Testis (tissue), 2 donors: ENCODE measurements at regions not wholly inside any gene's neighbourhood (a gene's known extent, or its start where the extent isn't known, plus 50 kb on each side); places are given as distances from the start of the nearest gene placed in this dataset.

Source experiments
- DNase-seq: peaks from one replicate; pipeline ENCODE4 v3.0.0-alpha.2; 2019
- H3K27ac ChIP-seq, 2 donors: fragments of 200-600 bp; sonication (generic); one replicate each; pipeline ENCODE4 v1.5.1; 2019
- H3K27me3 ChIP-seq: fragments of 200-600 bp; sonication (generic); one replicate; pipeline ENCODE4 v1.5.1; 2019
- H3K36me3 ChIP-seq: fragments of 200-600 bp; sonication (generic); one replicate; pipeline ENCODE4 v1.5.1; 2017; ENCODE audit warnings: low read depth; ENCODE audit errors: missing control alignments
- H3K4me1 ChIP-seq: fragments of 200-600 bp; sonication (generic); one replicate; pipeline ENCODE4 v1.5.1; 2019
- H3K4me3 ChIP-seq, 2 donors: fragments of 200-600 bp; sonication (generic); one replicate each; pipeline ENCODE4 v1.5.1; 2017 to 2019
- H3K9me3 ChIP-seq: fragments of 200-600 bp; sonication (generic); one replicate; pipeline ENCODE4 v1.5.1; 2017
- CTCF ChIP-seq, 3 experiments: fragments of 450-650 bp in 2 of 3; fragments of 200-600 bp in 1 of 3; sonication (generic) in 1 of 3; IDR thresholded peaks; one replicate each; pipeline ENCODE4 v1.5.1; 2016 to 2019; ENCODE audit warnings: antibody characterized with exemption in 3 of 3, mild to moderate bottlenecking in 2 of 3, moderate library complexity in 1 of 3
- POLR2A ChIP-seq: fragments of 450-650 bp; IDR thresholded peaks from one replicate; pipeline ENCODE4 v1.6.1; 2017; ENCODE audit warnings: antibody characterized with exemption, mild to moderate bottlenecking, moderate library complexity
- WGBS, 2 donors: methylation state at CpG; one replicate each; pipeline ENCODE4 v1.1.5; 2018; 5-methylcytosine and 5-hydroxymethylcytosine counted together
- intact Hi-C: fragments of 100-400 bp; cut with DNase I; formaldehyde crosslinking; loops from one replicate; pipeline ENCODE4 v1.15.1; 2023; ENCODE audit warnings: low total_unique reads

- Histone ChIP-seq H3K4me1 (no peaks in the 10 kb centered on the region), H3K4me3 (no peak overlapping the region), H3K36me3 (no peaks in the 10 kb centered on the region), H3K27ac (no peak overlapping the region), H3K27me3 (no peaks in the 10 kb centered on the region), H3K9me3 (no peaks in the 10 kb centered on the region)
- DNase-seq, result no peak
- 41 to 67% methylated on average over 2 of the region's 2 CpGs for WGBS, 2 donors
- intact Hi-C loops, result no loop called here
- no peak for TF ChIP-seq POLR2A
Observed at GRCh38 chr11:105466582-105467228, 143.2 kb upstream of the GRIA4 start.

GRCh38 chr11:105458071-105458470 is 151.8 kb upstream of the GRIA4 start:
- intact Hi-C loops, result no loop called here
- whole genome bisulfite sequencing, 2 donors, result 88 to 91% methylated on average over 9 of the region's 9 CpGs
- Histone ChIP-seq H3K36me3 (no peaks in the 10 kb centered on the region), H3K27me3 (no peaks in the 10 kb centered on the region), H3K4me3 (no peak overlapping the region), H3K9me3 (no peaks in the 10 kb centered on the region), H3K4me1 (no peaks in the 10 kb centered on the region), H3K27ac (no peak overlapping the region)
- no peak for DNase-seq
- no peak for TF ChIP-seq CTCF (IDR thresholded peaks at IDR 0.05)
- no peak for TF ChIP-seq POLR2A

- no peaks in the 10 kb centered on the region for H3K4me1 ChIP-seq
Observed at GRCh38 chr11:105456950-105457349, 152.9 kb upstream of the GRIA4 start.

GRCh38 chr11:105449100-105449734 is 160.7 kb upstream of the GRIA4 start:
- H3K36me3 ChIP-seq, result no peaks in the 10 kb centered on the region
- no peak overlapping the region for H3K27ac ChIP-seq
- H3K9me3 ChIP-seq, result no peaks in the 10 kb centered on the region
- DNase-seq, result no peak
- WGBS, 2 donors, result 94 to 97% methylated on average over 2 of the region's 2 CpGs
- no peaks in the 10 kb centered on the region for H3K27me3 ChIP-seq
- TF ChIP-seq CTCF (IDR thresholded peaks at IDR 0.05) (no peak), POLR2A (no peak)
- intact Hi-C loops, result no loop called here
- no peaks in the 10 kb centered on the region for H3K4me1 ChIP-seq
- no peak overlapping the region for H3K4me3 ChIP-seq

More at GRCh38 chr11:105456950-105457349, 152.9 kb upstream of the GRIA4 start:
- Histone ChIP-seq H3K27me3 (no peaks in the 10 kb centered on the region), H3K9me3 (no peaks in the 10 kb centered on the region), H3K4me3 (no peak overlapping the region), H3K36me3 (no peaks in the 10 kb centered on the region), H3K27ac (no peak overlapping the region)
- TF ChIP-seq POLR2A (no peak), CTCF (IDR thresholded peaks at IDR 0.05) (no peak)
- WGBS, 2 donors, result 74 to 76% methylated on average over 4 of the region's 4 CpGs
- intact Hi-C loops, result no loop called here
- no peak for DNase-seq

GRCh38 chr11:105448703-105449079 is 161.2 kb upstream of the GRIA4 start:
- H3K4me1 ChIP-seq, result no peaks in the 10 kb centered on the region
- H3K36me3 ChIP-seq, result no peaks in the 10 kb centered on the region
- WGBS, 2 donors, result 86 to 92% methylated on average over 4 of the region's 4 CpGs
- intact Hi-C loops, result no loop called here
- no peaks in the 10 kb centered on the region for H3K27me3 ChIP-seq
- no peak overlapping the region for H3K27ac ChIP-seq
- no peaks in the 10 kb centered on the region for H3K9me3 ChIP-seq
- no peak for DNase-seq
- TF ChIP-seq POLR2A, result no peak
- TF ChIP-seq CTCF (IDR thresholded peaks at IDR 0.05), result no peak
- H3K4me3 ChIP-seq, result no peak overlapping the region
